ENCODE measurements at regions not wholly inside any gene's neighbourhood (a gene's known extent, or its start where the extent isn't known, plus 50 kb on each side); places are given as distances from the start of the nearest gene placed in this dataset.
"Not testable (repeated sequence)": the region's sequence is repeated elsewhere in the genome, so short reads cannot be mapped to it uniquely, and the experiment has no call there.

GRCh38 chr2:217362286-217362685, 502.4 kb upstream of the TNP1 start:
- DNase-seq, result no peak

GRCh38 chr2:217361483-217361880, 501.6 kb upstream of the TNP1 start:
- DNase-seq, result no peak

- no peak for DNase-seq
These were observed 501.1 kb upstream of the TNP1 start for GRCh38 chr2:217360781-217361482.

DNA sequence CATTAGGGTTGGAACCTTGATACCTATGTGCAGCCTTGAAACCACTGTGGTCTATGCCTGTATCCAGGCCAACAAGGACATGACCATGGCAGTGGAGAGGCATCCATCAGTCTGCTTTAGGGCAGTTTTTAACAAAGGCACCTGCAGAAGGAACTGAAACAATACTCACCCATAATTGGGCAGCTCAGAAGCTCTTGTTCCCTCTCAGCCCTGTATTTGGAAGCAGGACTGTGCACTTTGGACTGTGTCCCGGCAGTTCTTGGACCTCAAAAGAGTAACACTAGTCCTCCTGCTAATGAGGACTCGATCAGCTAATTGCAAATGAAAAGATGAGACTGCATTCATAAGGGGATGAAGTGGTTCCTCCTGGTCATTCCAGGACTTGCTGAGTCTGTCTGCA, 500.2 kb upstream of the TNP1 start:
- DNase-seq, result no peak

DNA sequence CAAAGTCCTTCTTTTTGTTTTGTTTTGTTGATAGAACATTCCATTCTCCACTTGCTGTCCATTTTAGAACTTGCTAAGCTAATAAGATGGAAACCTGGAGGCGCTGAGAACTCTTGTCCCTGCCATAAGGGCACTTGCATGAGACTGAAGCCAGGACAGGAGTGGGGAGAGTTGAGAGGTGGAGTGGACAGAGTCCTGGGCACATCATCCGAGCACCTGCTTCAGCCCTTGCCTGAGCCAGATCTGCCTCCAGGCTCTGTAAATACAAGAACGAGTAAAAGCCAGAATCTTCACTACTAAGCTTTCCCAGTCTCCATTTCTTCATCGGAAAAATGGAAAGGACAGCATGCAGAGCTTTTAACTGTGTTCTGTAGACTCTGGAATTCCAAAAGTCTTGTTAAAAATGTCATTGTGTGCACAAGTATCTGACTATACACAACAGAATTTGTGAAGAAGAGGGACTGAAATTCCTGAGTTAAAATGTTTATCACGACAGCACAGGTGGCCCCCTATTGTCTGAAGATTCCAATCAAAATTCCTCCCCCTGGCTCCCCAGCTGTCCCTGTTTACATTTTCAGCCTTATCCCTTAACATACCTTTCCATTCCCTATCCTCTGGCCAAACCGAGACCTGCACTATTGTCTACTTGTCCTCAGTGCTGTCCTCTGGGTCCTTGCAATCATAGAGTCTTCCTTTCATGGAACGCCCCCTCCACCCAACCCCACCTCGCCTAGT, 498.2 kb upstream of the TNP1 start:
- no peak for DNase-seq

DNA sequence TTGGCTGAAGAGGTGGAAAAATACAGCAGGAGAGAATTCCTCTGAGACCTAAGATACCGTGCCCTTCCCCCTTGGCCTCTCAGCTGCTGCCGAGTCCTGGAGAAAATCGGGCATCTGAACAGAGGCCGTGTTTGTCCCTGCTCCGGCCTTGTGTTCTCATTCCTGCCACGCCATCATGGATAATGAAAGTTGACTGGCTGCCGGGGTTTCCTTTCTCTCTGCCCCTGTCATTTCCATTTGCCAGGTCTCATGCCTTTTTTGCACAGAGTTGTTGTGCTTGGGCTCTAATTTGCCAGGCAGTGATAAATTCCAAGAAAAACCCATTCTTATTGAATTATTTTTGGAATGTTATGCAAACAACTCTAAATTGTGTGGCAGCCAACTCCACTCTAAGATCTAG, 496.9 kb upstream of the TNP1 start:
- no peak for DNase-seq

- DNase-seq, result no peak
These were observed 496.3 kb upstream of the TNP1 start for GRCh38 chr2:217356142-217356541.

DNA sequence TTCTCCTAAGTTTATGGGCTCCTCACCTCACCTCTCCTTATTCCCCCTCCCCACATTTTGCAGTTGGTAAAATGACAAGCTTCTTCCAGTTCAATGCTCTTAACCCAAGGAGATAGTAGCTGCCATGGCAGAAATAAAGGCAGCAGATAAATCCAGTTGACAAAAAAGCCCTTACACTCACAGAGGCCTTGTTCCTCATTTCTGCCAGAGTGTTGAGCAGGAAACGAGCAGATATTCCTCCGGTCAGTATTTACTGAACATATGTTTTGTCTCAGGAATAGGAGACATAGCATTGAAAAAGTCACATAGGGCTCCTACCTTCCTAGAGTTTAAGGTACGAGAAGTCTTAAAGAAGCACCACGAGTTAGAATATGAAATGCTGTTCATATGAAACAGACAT, 493.7 kb upstream of the TNP1 start:
- no peak for DNase-seq

GRCh38 chr2:217351378-217351777, 491.5 kb upstream of the TNP1 start:
- DNase-seq, result no peak

- DNase-seq, result no peak
These were observed 489.4 kb upstream of the TNP1 start for GRCh38 chr2:217349251-217349650.

- not testable (repeated sequence) for DNase-seq
These were observed 487.8 kb upstream of the TNP1 start for GRCh38 chr2:217347630-217348029.

- DNase-seq, result not testable (repeated sequence)
These were observed 486.2 kb upstream of the TNP1 start for GRCh38 chr2:217346043-217346442.

DNA sequence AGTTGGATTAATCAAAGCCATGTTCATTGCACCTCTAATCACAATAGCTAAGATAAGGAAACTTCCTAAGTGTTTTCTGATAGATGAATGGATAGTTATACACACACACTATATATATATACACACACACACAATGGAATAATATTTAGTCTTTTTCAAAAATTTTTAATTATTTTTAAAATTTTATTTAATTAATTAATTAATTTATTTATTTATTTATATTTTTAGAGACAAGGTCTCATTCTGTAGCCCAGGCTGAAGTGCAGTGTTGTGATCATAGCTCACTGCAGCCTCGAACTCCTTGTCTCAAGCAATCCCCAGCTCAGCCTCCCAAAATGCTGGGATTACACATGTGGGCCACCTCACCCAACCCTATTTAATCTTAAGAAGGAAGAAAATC, 481.0 kb upstream of the TNP1 start:
- DNase-seq, result no peak

DNA sequence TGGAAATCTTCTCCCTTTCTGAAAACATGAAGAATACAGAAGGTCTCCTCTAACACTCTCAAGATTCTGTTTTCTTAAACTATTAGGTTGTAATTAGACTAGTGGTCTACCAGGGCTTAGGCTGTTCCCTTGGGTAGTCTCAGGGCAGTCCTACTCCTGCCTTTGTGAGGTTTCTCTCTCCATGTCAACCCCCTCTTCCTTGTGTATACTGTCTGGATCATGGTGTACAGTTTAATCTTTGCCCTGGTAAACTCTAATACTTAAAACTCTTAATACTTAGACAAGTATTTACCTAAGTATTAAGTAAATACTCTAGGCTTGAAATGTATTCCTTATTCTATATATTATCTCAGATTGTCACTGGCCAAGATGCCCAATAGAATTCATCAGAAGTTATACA, 480.3 kb upstream of the TNP1 start:
- DNase-seq, result no peak

DNA sequence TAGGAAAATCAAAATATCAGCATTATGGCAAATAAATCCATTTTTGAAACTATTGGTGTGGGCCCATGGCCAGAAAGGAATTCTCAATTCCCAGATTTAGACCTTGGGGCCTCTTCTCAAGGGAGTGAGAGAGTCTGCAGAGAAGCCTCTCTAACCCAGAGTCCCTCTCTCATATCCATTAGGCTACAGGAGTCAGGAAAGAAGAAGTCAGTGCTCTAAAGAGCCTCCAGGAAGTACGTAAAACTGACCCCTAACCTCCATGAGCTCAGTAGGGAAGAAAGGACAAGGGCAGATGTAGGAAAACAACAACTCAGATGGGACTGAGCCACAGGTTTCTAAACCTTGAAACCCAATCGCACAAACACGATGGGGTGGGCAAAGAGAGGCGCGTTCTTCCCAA, 479.9 kb upstream of the TNP1 start:
- DNase-seq, result no peak

- DNase-seq, result no peak
These were observed 478.5 kb upstream of the TNP1 start for GRCh38 chr2:217338306-217338916.

DNA sequence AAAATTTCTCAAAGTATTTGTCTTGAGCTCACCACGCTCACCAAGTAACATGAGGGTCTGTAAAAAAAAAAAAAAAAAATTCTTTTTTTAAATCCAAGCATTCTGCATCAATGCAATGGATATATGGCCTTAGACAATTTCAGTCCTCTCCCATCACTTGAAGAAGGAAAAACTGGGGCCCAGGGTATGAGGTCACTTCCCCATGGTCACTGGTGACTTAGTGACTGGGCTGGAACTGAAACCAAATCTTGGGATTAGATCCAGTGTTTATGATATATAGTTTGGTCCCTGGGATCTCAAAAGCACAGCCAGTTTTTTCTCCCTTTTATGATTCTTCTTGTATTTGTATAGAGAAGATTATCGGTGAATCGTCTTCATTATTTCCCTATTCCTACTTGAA, 477.9 kb upstream of the TNP1 start:
- DNase-seq, result no peak

- DNase-seq, result no peak
These were observed 476.8 kb upstream of the TNP1 start for GRCh38 chr2:217336694-217337093.

- DNase-seq, result no peak
These were observed 475.6 kb upstream of the TNP1 start for GRCh38 chr2:217335341-217335966.

DNA sequence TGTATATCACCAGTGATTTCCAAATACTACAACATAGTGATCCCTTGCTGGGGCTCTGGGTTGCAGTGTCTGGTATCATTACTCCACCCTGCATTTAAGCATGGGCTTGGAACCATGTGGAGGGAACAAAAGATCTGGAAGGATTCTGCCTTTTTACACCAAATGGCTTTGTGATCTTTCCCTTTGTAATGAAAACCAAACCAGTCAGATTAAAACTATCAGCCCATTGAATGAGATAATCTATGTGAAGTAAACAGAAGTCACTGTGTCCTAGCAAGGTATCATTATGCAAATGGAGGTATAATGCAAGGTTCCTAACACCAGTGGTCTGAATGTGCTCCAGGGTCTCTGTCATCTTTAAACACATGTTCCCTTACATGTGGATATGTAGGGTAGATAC, 474.7 kb upstream of the TNP1 start:
- DNase-seq, result no peak

DNA sequence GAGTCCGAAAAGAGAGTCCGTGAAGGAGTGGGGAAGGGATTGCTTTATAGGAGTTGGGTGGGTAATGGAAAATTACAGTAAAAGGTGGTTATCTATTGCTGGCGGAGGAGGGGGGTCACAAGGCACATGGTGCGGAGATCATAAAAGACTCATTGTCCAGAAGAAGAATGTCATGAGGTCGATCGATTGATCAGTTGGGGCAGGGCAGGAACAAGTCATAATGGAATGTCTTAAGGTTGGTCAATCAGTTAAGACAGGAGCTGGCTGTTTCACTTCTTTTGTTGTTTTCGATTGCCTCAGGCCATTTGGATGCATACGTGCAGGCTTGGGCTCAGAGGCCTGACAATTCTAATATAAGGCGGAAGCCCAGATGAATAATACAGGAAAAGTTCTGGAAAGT, 473.0 kb upstream of the TNP1 start:
- DNase-seq, result no peak

DNA sequence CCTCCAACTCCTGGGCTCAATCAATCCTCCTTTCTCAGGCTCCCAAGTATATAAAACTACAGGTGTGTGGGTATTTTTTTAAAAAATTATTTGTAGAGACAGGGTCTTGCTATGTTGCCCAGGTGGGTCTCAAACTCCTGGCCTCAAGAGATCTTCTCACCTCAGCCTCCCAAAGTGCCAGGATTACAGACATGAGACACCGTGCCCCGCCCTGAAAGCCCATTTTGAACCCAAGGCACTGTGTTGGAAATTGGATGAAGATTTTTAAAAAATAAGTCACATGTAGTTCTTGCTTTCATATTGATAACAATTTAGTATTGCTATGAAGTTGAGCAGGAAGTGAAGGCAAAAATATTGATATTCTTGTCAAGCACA, 472.5 kb upstream of the TNP1 start:
- no peak for DNase-seq

GRCh38 chr2:217331523-217332416, 471.9 kb upstream of the TNP1 start:
- DNase-seq, result no peak

Measured in SHP77 treated with DMSO at 0.1 percent for 48 hours (cell line).